GM20431 (cell line): ENCODE measurements at regions not wholly inside any gene's neighbourhood (a gene's known extent, or its start where the extent isn't known, plus 50 kb on each side); places are given as distances from the start of the nearest gene placed in this dataset.
"Not testable (repeated sequence)": the region's sequence is repeated elsewhere in the genome, so short reads cannot be mapped to it uniquely, and the experiment has no call there.

Experiments
- in situ Hi-C: fragments of 300-500 bp; cut with MseI, MboI; formaldehyde crosslinking; loops from one replicate; pipeline ENCODE4 v1.15.0; 2020; ENCODE audit warnings: low sequenced_read_pairs; ENCODE audit not compliant: unreplicated experiment

GRCh38 chr14:106062502-106063272, 536.3 kb downstream of the TMEM121 start:
- in situ Hi-C loops = loop anchor here (25.0 kb wide), 1 partner anchor 225 kb away; no protein-coding TSS in a partner anchor

- in situ Hi-C loops = loop anchor here (25.0 kb wide), 1 partner anchor 231 kb away; no protein-coding TSS in a partner anchor
These were observed 541.6 kb downstream of the TMEM121 start for GRCh38 chr14:106067935-106068334.

- in situ Hi-C loops = loop anchor here (25.0 kb wide), 1 partner anchor 233 kb away; no protein-coding TSS in a partner anchor
These were observed 543.6 kb downstream of the TMEM121 start for GRCh38 chr14:106069804-106070625.

- in situ Hi-C loops = no loop called here
These were observed 554.5 kb downstream of the TMEM121 start for GRCh38 chr14:106080922-106081321.

- in situ Hi-C loops = not testable (repeated sequence)
These were observed 555.3 kb downstream of the TMEM121 start for GRCh38 chr14:106081721-106082120.

- in situ Hi-C loops = no loop called here
These were observed 556.7 kb downstream of the TMEM121 start for GRCh38 chr14:106083082-106083481.

- in situ Hi-C loops = no loop called here
These were observed 561.5 kb downstream of the TMEM121 start for GRCh38 chr14:106087837-106088236.

- in situ Hi-C loops = not testable (repeated sequence)
These were observed 562.5 kb downstream of the TMEM121 start for GRCh38 chr14:106088860-106089259.

- in situ Hi-C loops = no loop called here
These were observed 568.3 kb downstream of the TMEM121 start for GRCh38 chr14:106094654-106095189.

GRCh38 chr14:106107703-106108102, 581.3 kb downstream of the TMEM121 start:
- in situ Hi-C loops = no loop called here

- in situ Hi-C loops = no loop called here
These were observed 583.0 kb downstream of the TMEM121 start for GRCh38 chr14:106109337-106109736.

GRCh38 chr14:106115401-106115800, 589.0 kb downstream of the TMEM121 start:
- in situ Hi-C loops = no loop called here

- in situ Hi-C loops = not testable (repeated sequence)
These were observed 590.1 kb downstream of the TMEM121 start for GRCh38 chr14:106116339-106116930.

GRCh38 chr14:106120101-106120500, 593.7 kb downstream of the TMEM121 start:
- in situ Hi-C loops = no loop called here

- in situ Hi-C loops = loop anchor here (25.0 kb wide), 1 partner anchor 592 kb away; the partner anchor contains the start of gene TMEM121
These were observed 602.9 kb downstream of the TMEM121 start for GRCh38 chr14:106129274-106129673.

- in situ Hi-C loops = loop anchor here (25.0 kb wide), 1 partner anchor 593 kb away; the partner anchor contains the start of gene TMEM121
These were observed 603.7 kb downstream of the TMEM121 start for GRCh38 chr14:106129904-106130661.

GRCh38 chr14:106133126-106133525, 606.7 kb downstream of the TMEM121 start:
- in situ Hi-C loops = loop anchor here (25.0 kb wide), 1 partner anchor 596 kb away; the partner anchor contains the start of gene TMEM121

GRCh38 chr14:106134886-106135285, 608.5 kb downstream of the TMEM121 start:
- in situ Hi-C loops = loop anchor here (25.0 kb wide), 1 partner anchor 598 kb away; the partner anchor contains the start of gene TMEM121
